AG04450 (cell line): ENCODE measurements at regions not wholly inside any gene's neighbourhood (a gene's known extent, or its start where the extent isn't known, plus 50 kb on each side); places are given as distances from the start of the nearest gene placed in this dataset.

Experiments
- CTCF ChIA-PET: fragments of 300-600, 350-600 bp; formaldehyde crosslinking; extraction: SDS; loops from one replicate; lab custom pipeline; 2022; ENCODE audit warnings: antibody characterized with exemption, inconsistent platforms; lab: Charles Lee
- POLR2A ChIA-PET: fragments of 350-600 bp; formaldehyde crosslinking; extraction: SDS; loops from one replicate; lab custom pipeline; 2021; ENCODE audit warnings: antibody characterized with exemption, inconsistent platforms; lab: Yijun Ruan, JAX
- DNase-seq: peaks from one replicate; pipeline ENCODE4 v3.0.0-alpha.2; 2011; ENCODE audit warnings: low read depth, low spot score
- H3K27ac ChIP-seq: one replicate; pipeline ENCODE4 v1.5.1; 2012; ENCODE audit warnings: low read depth, low read length, control low read depth
- H3K27me3 ChIP-seq: one replicate; pipeline ENCODE4 v1.6.0; 2012; ENCODE audit warnings: low read length; ENCODE audit not compliant: control insufficient read depth, insufficient read depth
- H3K4me3 ChIP-seq: 2 replicates; pipeline ENCODE4 v1.5.1; 2011; ENCODE audit warnings: mild to moderate bottlenecking, low read depth, low read length, control low read depth
- H3K9me3 ChIP-seq: 2 replicates; pipeline ENCODE4 v1.5.1; 2012; ENCODE audit warnings: low read length; ENCODE audit not compliant: control insufficient read depth, insufficient read depth
- CTCF ChIP-seq: IDR thresholded peaks from 2 replicates; pipeline ENCODE4 v1.5.1; 2011; ENCODE audit warnings: low read depth, low read length, control low read depth, inconsistent platforms

- H3K4me3 ChIP-seq, result no peak overlapping the region
- no peaks in the 10 kb centered on the region for H3K9me3 ChIP-seq
- TF ChIP-seq CTCF, result no peak
- no peak for DNase-seq
- ChIA-PET CTCF (no interaction called here), POLR2A (no interaction called here)
- no peaks in the 10 kb centered on the region for H3K27me3 ChIP-seq
- no peak overlapping the region for H3K27ac ChIP-seq
Observed at GRCh38 chr5:117414926-117415325, 840.3 kb upstream of the SEMA6A start.

DNA sequence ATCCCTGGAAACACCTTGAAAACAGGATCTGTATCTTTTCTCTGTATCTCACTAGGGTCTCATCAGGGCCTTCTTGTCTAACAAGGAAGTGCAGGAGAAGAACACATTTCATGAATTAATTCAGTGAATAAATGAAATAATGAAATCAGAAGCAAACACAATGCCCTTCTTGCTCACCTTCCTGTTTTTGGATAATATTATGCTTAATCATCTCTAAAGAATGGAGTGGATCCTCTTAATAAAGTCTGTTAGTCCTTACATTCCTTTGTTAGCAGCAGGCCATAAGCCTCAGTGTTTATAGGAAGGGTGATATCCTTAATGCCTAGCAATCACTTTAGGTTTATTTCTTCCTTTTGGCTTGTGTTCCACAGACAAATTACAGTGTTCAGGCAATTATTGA lies 837.1 kb upstream of the SEMA6A start:
- DNase-seq, result no peak
- no peak overlapping the region for H3K27ac ChIP-seq
- POLR2A ChIA-PET, result no interaction called here
- H3K9me3 ChIP-seq, result no peaks in the 10 kb centered on the region
- CTCF ChIA-PET, result no interaction called here
- TF ChIP-seq CTCF, result no peak
- H3K4me3 ChIP-seq, result no peak overlapping the region
- no peaks in the 10 kb centered on the region for H3K27me3 ChIP-seq

GRCh38 chr5:117405197-117405596 lies 830.6 kb upstream of the SEMA6A start:
- no peak overlapping the region for H3K4me3 ChIP-seq
- H3K9me3 ChIP-seq, result peaks cover 2% of the 10 kb centered on the region
- no peak overlapping the region for H3K27ac ChIP-seq
- TF ChIP-seq CTCF, result no peak
- no peak for DNase-seq
- no peaks in the 10 kb centered on the region for H3K27me3 ChIP-seq
- ChIA-PET CTCF (no interaction called here), POLR2A (no interaction called here)

DNA sequence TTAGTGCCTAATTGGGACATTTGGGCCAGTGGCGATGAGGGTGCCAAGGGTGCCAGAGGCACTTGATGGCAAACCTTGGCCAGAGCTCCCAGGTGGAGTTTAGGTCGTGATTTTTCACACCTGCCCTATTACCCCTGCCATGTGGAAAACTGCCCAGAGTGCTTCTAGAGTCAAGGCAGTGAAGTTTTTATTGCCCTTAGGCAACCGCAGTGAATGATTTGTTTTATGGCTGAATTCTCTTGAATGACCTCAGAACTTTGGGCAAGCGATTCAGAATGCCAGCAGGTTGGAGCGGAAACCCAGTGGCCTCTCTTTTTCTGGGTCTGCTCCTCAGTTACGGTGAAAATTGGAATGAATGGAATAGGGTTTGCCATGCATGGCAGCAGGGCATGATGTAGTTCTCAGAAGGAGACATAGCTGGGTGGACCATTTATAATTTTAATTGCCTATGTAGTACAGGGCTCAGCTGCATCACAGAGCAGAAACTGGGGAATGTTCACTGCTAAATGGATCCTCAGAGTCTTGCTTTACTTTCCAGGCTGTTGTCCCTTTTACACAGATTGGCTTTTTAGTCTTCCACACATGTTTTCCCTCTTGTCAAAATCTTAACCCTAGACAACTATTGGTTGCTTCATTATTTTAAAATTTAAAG lies 820.0 kb upstream of the SEMA6A start:
- Histone ChIP-seq H3K27ac (no peak overlapping the region), H3K9me3 (no peaks in the 10 kb centered on the region), H3K4me3 (no peak overlapping the region), H3K27me3 (no peaks in the 10 kb centered on the region)
- TF ChIP-seq CTCF, result no peak
- no peak for DNase-seq
- ChIA-PET CTCF (no interaction called here), POLR2A (no interaction called here)

- DNase-seq, result no peak
- Histone ChIP-seq H3K4me3 (no peak overlapping the region), H3K9me3 (no peaks in the 10 kb centered on the region), H3K27me3 (no peaks in the 10 kb centered on the region), H3K27ac (no peak overlapping the region)
- no peak for TF ChIP-seq CTCF
- CTCF ChIA-PET, result no interaction called here
- POLR2A ChIA-PET, result no interaction called here
Observed at GRCh38 chr5:117393125-117393524, 818.5 kb upstream of the SEMA6A start.
